B cell (primary cell): ENCODE measurements at regions not wholly inside any gene's neighbourhood (a gene's known extent, or its start where the extent isn't known, plus 50 kb on each side); places are given as distances from the start of the nearest gene placed in this dataset.
"Not testable (repeated sequence)": the region's sequence is repeated elsewhere in the genome, so short reads cannot be mapped to it uniquely, and the experiment has no call there.

ENCODE experiments used
- ATAC-seq: fragments of 200-7000 bp; cut with Tn5 transposase; one replicate; pipeline ENCODE4 v1.10.0; 2021; ENCODE audit warnings: low read depth, mild to moderate bottlenecking, moderate number of reproducible peaks, moderate library complexity
- CTCF ChIA-PET: fragments of 350-600 bp; sonication (Branson Sonifier 250); formaldehyde crosslinking; loops from one replicate; lab custom pipeline; 2021; ENCODE audit warnings: antibody characterized with exemption, inconsistent platforms; lab: Charles Lee
- POLR2A ChIA-PET: fragments of 350-600 bp; sonication (Branson Sonifier 250); formaldehyde crosslinking; loops from one replicate; lab custom pipeline; 2021; ENCODE audit warnings: antibody characterized with exemption; lab: Charles Lee
- DNase-seq: peaks from one replicate; pipeline ENCODE4 v3.0.0; 2013
- H2AFZ ChIP-seq: 2 replicates; pipeline ENCODE4 v1.6.1; 2012; ENCODE audit warnings: mild to moderate bottlenecking, low read depth, low read length; ENCODE audit not compliant: insufficient read depth, poor library complexity, severe bottlenecking
- H3K27ac ChIP-seq, 2 donors: 1 replicate in 1 of 2; 2 replicates in 1 of 2; pipeline ENCODE4 v1.5.1; 2012 to 2013; ENCODE audit warnings: low read length in 2 of 2, mild to moderate bottlenecking in 2 of 2, moderate library complexity in 1 of 2
- H3K27me3 ChIP-seq, 4 experiments: fragments of 200-600 bp in 1 of 4; sonication (generic) in 1 of 4; replicated peaks in 1 of 4; 1 replicate in 2 of 4; 2 replicates in 2 of 4; pipeline versions ENCODE4 v1.6.1 to v1.7.0; 2013 to 2016; ENCODE audit warnings: low read length in 3 of 4, mild to moderate bottlenecking in 2 of 4, mixed read lengths in 1 of 4, moderate library complexity in 1 of 4; ENCODE audit not compliant: insufficient read depth in 4 of 4, control insufficient read depth in 3 of 4; ENCODE audit errors: control extremely low read depth in 1 of 4
- H3K36me3 ChIP-seq, 2 experiments: replicated peaks in 1 of 2; 1 replicate in 1 of 2; 2 replicates in 1 of 2; pipeline versions ENCODE4 v1.6.1 to v1.7.1; 2013; ENCODE audit warnings: low read length in 1 of 2; ENCODE audit not compliant: insufficient read depth in 2 of 2, control insufficient read depth in 1 of 2; ENCODE audit errors: control extremely low read depth in 1 of 2, extremely low read depth in 1 of 2
- H3K4me1 ChIP-seq, 2 donors: fragments of 200-600 bp in 1 of 2; sonication (generic) in 1 of 2; 1 replicate in 1 of 2; 2 replicates in 1 of 2; pipeline versions ENCODE4 v1.5.1 to v1.6.1; 2013 to 2017; ENCODE audit warnings: low read length in 2 of 2; ENCODE audit not compliant: control insufficient read depth in 2 of 2, insufficient read depth in 2 of 2
- H3K4me2 ChIP-seq: replicated peaks from 2 replicates; pipeline ENCODE3; 2012; ENCODE audit warnings: mild to moderate bottlenecking, low read depth, low read length; ENCODE audit not compliant: poor library complexity, severe bottlenecking
- H3K4me3 ChIP-seq, 5 experiments: fragments of 200-600 bp in 1 of 5; sonication (generic) in 1 of 5; 1 replicate in 3 of 5; 2 replicates in 2 of 5; pipeline versions ENCODE4 v1.5.1 to v1.7.0; 2011 to 2016; ENCODE audit warnings: low read length in 4 of 5, mild to moderate bottlenecking in 4 of 5, low read depth in 2 of 5, control low read depth in 1 of 5, moderate library complexity in 1 of 5; ENCODE audit not compliant: insufficient read depth in 1 of 5; ENCODE audit errors: control extremely low read depth in 1 of 5, extremely low read depth in 1 of 5
- H3K79me2 ChIP-seq: fragments of 200-600 bp; sonication (generic); one replicate; pipeline ENCODE4 v1.6.0; 2016; ENCODE audit warnings: low read length; ENCODE audit not compliant: control insufficient read depth, insufficient read depth
- H3K9ac ChIP-seq: fragments of 200-600 bp; sonication (generic); 2 replicates; pipeline ENCODE4 v1.6.1; 2017; ENCODE audit warnings: mild to moderate bottlenecking, low read length, moderate library complexity
- H3K9me3 ChIP-seq, 3 donors: one replicate each; pipeline versions ENCODE4 v1.6.1 to v1.7.1; 2013; ENCODE audit warnings: low read length in 2 of 3; ENCODE audit not compliant: control insufficient read depth in 2 of 3, insufficient read depth in 1 of 3; ENCODE audit errors: control extremely low read depth in 1 of 3
- H4K20me1 ChIP-seq: 2 replicates; pipeline ENCODE4 v1.6.0; 2012; ENCODE audit warnings: mild to moderate bottlenecking, low read length; ENCODE audit not compliant: insufficient read depth, control insufficient read depth, poor library complexity, severe bottlenecking
- H3K27ac Mint-ChIP-seq: one replicate; pipeline ENCODE4 v1.8.0; 2021; ENCODE audit warnings: mixed read lengths
- H3K27me3 Mint-ChIP-seq: one replicate; pipeline ENCODE4 v1.8.0; 2021; ENCODE audit warnings: mixed read lengths
- H3K4me1 Mint-ChIP-seq: one replicate; pipeline ENCODE4 v1.8.0; 2021; ENCODE audit warnings: mixed read lengths
- H3K4me3 Mint-ChIP-seq: one replicate; pipeline ENCODE4 v1.8.0; 2021; ENCODE audit warnings: mixed read lengths
- H3K9me3 Mint-ChIP-seq: one replicate; pipeline ENCODE4 v1.8.0; 2022; ENCODE audit warnings: mixed read lengths; ENCODE audit not compliant: insufficient read depth
- WGBS: methylation state at CpG from one replicate; pipeline ENCODE4 v1.1.5; 2013; ENCODE audit warnings: missing lambda C conversion rate; ENCODE audit not compliant: insufficient coverage; 5-methylcytosine and 5-hydroxymethylcytosine counted together
- intact Hi-C: fragments of 100-400 bp; cut with micrococcal nuclease; formaldehyde crosslinking; loops from one replicate; pipeline ENCODE4 v1.10.0; 2022

DNA sequence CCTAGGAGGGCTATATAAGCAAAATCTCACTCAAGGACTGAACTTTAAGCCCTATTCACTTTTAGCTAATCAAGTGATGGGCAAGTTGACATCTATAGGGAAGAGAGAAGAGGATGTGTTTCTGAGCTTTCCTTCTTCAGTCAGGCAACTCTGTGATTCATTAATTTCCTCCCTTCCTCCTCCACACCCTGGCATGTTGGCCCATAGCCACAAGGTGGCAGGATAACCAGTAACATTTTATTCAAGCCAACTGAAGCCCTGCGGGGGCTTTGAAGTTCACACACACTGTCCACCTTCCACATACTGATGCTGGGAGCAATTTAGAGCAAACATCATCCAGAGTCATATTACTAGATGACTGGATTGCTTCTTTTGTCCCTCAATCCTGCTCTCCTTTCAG lies 111.5 kb upstream of the POTEB3 start:
- H3K27me3 Mint-ChIP-seq: not testable (repeated sequence)

GRCh38 chr15:21546182-21546903 lies 106.0 kb upstream of the POTEB3 start:
- H3K9ac ChIP-seq, H3K27ac Mint-ChIP-seq, H3K4me3 Mint-ChIP-seq, DNase-seq, intact Hi-C loops, H3K9me3 Mint-ChIP-seq, H3K27me3 ChIP-seq, POLR2A ChIA-PET, H2AFZ ChIP-seq, H4K20me1 ChIP-seq, H3K4me3 ChIP-seq, H3K36me3 ChIP-seq, H3K79me2 ChIP-seq, H3K27me3 Mint-ChIP-seq, H3K27ac ChIP-seq, H3K4me1 Mint-ChIP-seq, ATAC-seq, CTCF ChIA-PET, H3K4me1 ChIP-seq, H3K9me3 ChIP-seq, H3K4me2 ChIP-seq: not testable (repeated sequence)
- WGBS: no CpG with 5 or more reads among the region's 4 CpGs

More for the DNA sequence above, 111.5 kb upstream of the POTEB3 start:
- H3K79me2 ChIP-seq, POLR2A ChIA-PET, H3K9me3 ChIP-seq, H3K4me1 ChIP-seq, H3K4me2 ChIP-seq, H4K20me1 ChIP-seq, H3K4me3 Mint-ChIP-seq, H3K9ac ChIP-seq, H3K27ac Mint-ChIP-seq, H2AFZ ChIP-seq, H3K27me3 ChIP-seq, DNase-seq, CTCF ChIA-PET, H3K9me3 Mint-ChIP-seq, H3K36me3 ChIP-seq, intact Hi-C loops, H3K4me3 ChIP-seq, H3K27ac ChIP-seq, H3K4me1 Mint-ChIP-seq: not testable (repeated sequence)
- ATAC-seq: peak; percentile 45
- WGBS: no CpG with 5 or more reads among the region's 1 CpG

DNA sequence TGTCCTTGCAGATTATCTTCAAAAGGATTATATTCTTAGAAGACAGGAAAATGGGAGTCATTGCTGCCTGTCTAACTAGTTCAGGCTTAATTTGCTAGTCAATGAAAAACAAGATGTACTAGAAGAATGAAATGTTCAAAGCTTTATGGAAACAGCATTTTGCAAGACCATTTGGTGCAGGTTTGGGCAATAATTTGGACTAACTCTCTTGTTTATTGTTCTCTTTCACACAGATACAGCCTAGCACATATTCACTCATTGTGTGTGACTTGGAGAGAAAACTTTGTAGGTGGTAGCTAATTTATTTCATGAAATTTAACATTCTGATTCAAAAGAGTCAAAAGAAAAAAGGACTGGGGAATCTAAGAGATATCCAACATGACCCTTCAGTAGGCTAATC lies 92.5 kb upstream of the POTEB3 start:
- H3K36me3 ChIP-seq, H3K4me2 ChIP-seq, H3K27ac ChIP-seq, H3K9me3 ChIP-seq, H3K4me1 Mint-ChIP-seq, POLR2A ChIA-PET, DNase-seq, H3K9ac ChIP-seq, H3K9me3 Mint-ChIP-seq, H4K20me1 ChIP-seq, H3K4me3 ChIP-seq, H2AFZ ChIP-seq, CTCF ChIA-PET, ATAC-seq, H3K79me2 ChIP-seq, H3K27me3 ChIP-seq, intact Hi-C loops, H3K4me1 ChIP-seq, H3K27me3 Mint-ChIP-seq, H3K27ac Mint-ChIP-seq, H3K4me3 Mint-ChIP-seq: not testable (repeated sequence)

- H3K27me3 ChIP-seq, H3K4me2 ChIP-seq, H3K9me3 ChIP-seq, H3K79me2 ChIP-seq, H3K27ac Mint-ChIP-seq, ATAC-seq, H3K4me1 Mint-ChIP-seq, H2AFZ ChIP-seq, H3K9ac ChIP-seq, H3K9me3 Mint-ChIP-seq, H3K27ac ChIP-seq, intact Hi-C loops, H3K4me1 ChIP-seq, POLR2A ChIA-PET, H4K20me1 ChIP-seq, H3K4me3 Mint-ChIP-seq, H3K36me3 ChIP-seq, H3K4me3 ChIP-seq, H3K27me3 Mint-ChIP-seq, DNase-seq, CTCF ChIA-PET: not testable (repeated sequence)
- no CpG with 5 or more reads among the region's 17 CpGs for WGBS
Observed at GRCh38 chr15:21516248-21516647, 75.9 kb upstream of the POTEB3 start.
